Endothelial cell of hepatic sinusoid (primary cell): ENCODE measurements at regions not wholly inside any gene's neighbourhood (a gene's known extent, or its start where the extent isn't known, plus 50 kb on each side); places are given as distances from the start of the nearest gene placed in this dataset.

Experiments
- in situ Hi-C: cut with HindIII; loops from 2 replicates; pipeline ENCODE4 v1.10.0; 2017; ENCODE audit warnings: low sequenced_read_pairs

- in situ Hi-C loops, result no loop called here
Observed at GRCh38 chr4:89373394-89373793, 65.8 kb upstream of the GPRIN3 start.

GRCh38 chr4:89371614-89372013 lies 64.0 kb upstream of the GPRIN3 start:
- in situ Hi-C loops, result no loop called here

- in situ Hi-C loops, result no loop called here
Observed at GRCh38 chr4:89369581-89369980, 62.0 kb upstream of the GPRIN3 start.

GRCh38 chr4:89368861-89369260 lies 61.3 kb upstream of the GPRIN3 start:
- in situ Hi-C loops, result no loop called here

GRCh38 chr4:89365776-89366175 lies 58.2 kb upstream of the GPRIN3 start:
- in situ Hi-C loops, result no loop called here

GRCh38 chr4:89365375-89365774 lies 57.8 kb upstream of the GPRIN3 start:
- in situ Hi-C loops, result no loop called here

GRCh38 chr4:89364541-89364940 lies 56.9 kb upstream of the GPRIN3 start:
- in situ Hi-C loops, result no loop called here

GRCh38 chr4:89363786-89364185 lies 56.2 kb upstream of the GPRIN3 start:
- in situ Hi-C loops, result no loop called here

GRCh38 chr4:89358935-89359638 lies 51.5 kb upstream of the GPRIN3 start:
- in situ Hi-C loops, result no loop called here

- in situ Hi-C loops, result no loop called here
Observed at GRCh38 chr4:89357787-89358186, 50.2 kb upstream of the GPRIN3 start.
